Suprapubic skin (tissue), 4 donors: ENCODE measurements at regions not wholly inside any gene's neighbourhood (a gene's known extent, or its start where the extent isn't known, plus 50 kb on each side); places are given as distances from the start of the nearest gene placed in this dataset.
"Not testable (repeated sequence)": the region's sequence is repeated elsewhere in the genome, so short reads cannot be mapped to it uniquely, and the experiment has no call there.

Experiments
- DNase-seq, 2 donors: peaks; one replicate each; pipeline ENCODE4 v3.0.0-alpha.2; 2019; ENCODE audit warnings: low spot score in 2 of 2
- H3K27ac ChIP-seq: fragments of 200-600 bp; sonication (generic); one replicate; pipeline ENCODE4 v1.5.1; 2019
- H3K27me3 ChIP-seq: fragments of 200-600 bp; sonication (generic); one replicate; pipeline ENCODE4 v1.5.1; 2019
- H3K36me3 ChIP-seq: fragments of 200-600 bp; sonication (generic); one replicate; pipeline ENCODE4 v1.5.1; 2019
- H3K4me1 ChIP-seq: fragments of 200-600 bp; sonication (generic); one replicate; pipeline ENCODE4 v1.5.1; 2019
- H3K4me3 ChIP-seq: fragments of 200-600 bp; sonication (generic); one replicate; pipeline ENCODE4 v1.5.1; 2019; ENCODE audit warnings: mild to moderate bottlenecking
- H3K9me3 ChIP-seq: fragments of 200-600 bp; sonication (generic); one replicate; pipeline ENCODE4 v1.5.1; 2019
- EP300 ChIP-seq: sonication (generic); formaldehyde crosslinking; IDR thresholded peaks from one replicate; pipeline ENCODE4 v1.6.1; 2017; ENCODE audit warnings: antibody characterized with exemption
- POLR2A ChIP-seq, 2 donors: fragments of 450-650 bp; IDR thresholded peaks; one replicate each; pipeline ENCODE4 v1.6.1; 2017; ENCODE audit warnings: antibody characterized with exemption in 2 of 2, mild to moderate bottlenecking in 2 of 2, moderate library complexity in 2 of 2
- POLR2AphosphoS5 ChIP-seq, 3 donors: sonication (generic); formaldehyde crosslinking; IDR thresholded peaks; one replicate each; pipeline ENCODE4 v1.6.1; 2017; ENCODE audit warnings: antibody characterized with exemption in 3 of 3
- WGBS: methylation state at CpG from one replicate; pipeline ENCODE4 v1.1.5; 2018; 5-methylcytosine and 5-hydroxymethylcytosine counted together
- TF ChIP-seq, protein P1 (sequence below), 2 donors: fragments of 200-600 bp in 1 of 2; fragments of 450-650 bp in 1 of 2; sonication (generic) in 1 of 2; IDR thresholded peaks; one replicate each; pipeline ENCODE4 v1.5.1; 2016 to 2019; ENCODE audit warnings: antibody characterized with exemption in 2 of 2, mild to moderate bottlenecking in 1 of 2, moderate library complexity in 1 of 2

DNA sequence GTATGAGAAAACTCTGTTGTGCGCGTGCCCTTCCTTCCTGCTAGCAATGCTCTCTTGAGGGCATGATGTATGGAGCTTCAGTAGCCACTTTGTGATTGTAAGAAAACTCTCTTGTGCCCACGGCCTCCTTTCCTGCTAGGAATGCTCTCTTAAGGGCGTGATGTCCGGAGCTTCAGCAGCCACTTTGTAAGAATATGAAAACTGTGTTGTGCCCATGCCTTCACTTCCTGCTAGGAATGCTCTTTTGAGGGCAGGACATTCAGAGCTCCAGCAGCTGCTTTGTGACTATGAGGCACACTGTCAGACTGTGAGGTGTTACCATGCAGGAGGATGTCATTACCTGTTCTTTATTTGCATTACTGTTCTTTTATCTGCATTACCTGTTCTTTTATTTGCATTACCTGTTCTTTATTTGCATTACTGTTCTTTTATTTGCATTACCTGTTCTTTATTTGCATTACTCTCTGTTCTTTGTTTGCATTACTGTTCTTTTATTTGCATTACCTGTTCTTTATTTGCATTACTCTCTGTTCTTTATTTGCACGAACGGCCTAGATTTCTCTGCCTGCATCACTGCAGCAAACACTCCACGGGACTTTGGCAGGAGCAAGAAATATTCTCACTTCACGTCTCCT, 166.7 kb downstream of the CRLF2 start:
- H3K4me3 ChIP-seq, result no peak overlapping the region
- DNase-seq, result peak in 1 of 2 donors; percentile 4
- no peak overlapping the region for H3K27ac ChIP-seq
- WGBS, result 93% methylated on average over 8 of the region's 9 CpGs
- H3K9me3 ChIP-seq, result peaks cover 22% of the 10 kb centered on the region
- H3K27me3 ChIP-seq, result no peaks in the 10 kb centered on the region
- H3K36me3 ChIP-seq, result no peaks in the 10 kb centered on the region
- TF ChIP-seq, protein P1, sequence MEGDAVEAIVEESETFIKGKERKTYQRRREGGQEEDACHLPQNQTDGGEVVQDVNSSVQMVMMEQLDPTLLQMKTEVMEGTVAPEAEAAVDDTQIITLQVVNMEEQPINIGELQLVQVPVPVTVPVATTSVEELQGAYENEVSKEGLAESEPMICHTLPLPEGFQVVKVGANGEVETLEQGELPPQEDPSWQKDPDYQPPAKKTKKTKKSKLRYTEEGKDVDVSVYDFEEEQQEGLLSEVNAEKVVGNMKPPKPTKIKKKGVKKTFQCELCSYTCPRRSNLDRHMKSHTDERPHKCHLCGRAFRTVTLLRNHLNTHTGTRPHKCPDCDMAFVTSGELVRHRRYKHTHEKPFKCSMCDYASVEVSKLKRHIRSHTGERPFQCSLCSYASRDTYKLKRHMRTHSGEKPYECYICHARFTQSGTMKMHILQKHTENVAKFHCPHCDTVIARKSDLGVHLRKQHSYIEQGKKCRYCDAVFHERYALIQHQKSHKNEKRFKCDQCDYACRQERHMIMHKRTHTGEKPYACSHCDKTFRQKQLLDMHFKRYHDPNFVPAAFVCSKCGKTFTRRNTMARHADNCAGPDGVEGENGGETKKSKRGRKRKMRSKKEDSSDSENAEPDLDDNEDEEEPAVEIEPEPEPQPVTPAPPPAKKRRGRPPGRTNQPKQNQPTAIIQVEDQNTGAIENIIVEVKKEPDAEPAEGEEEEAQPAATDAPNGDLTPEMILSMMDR (IDR thresholded peaks at IDR 0.05), result no peak
- TF ChIP-seq POLR2A (IDR thresholded peaks at IDR 0.05) (no peak), EP300 (no peak), POLR2AphosphoS5 (IDR thresholded peaks at IDR 0.05) (no peak)
- no peaks in the 10 kb centered on the region for H3K4me1 ChIP-seq

DNA sequence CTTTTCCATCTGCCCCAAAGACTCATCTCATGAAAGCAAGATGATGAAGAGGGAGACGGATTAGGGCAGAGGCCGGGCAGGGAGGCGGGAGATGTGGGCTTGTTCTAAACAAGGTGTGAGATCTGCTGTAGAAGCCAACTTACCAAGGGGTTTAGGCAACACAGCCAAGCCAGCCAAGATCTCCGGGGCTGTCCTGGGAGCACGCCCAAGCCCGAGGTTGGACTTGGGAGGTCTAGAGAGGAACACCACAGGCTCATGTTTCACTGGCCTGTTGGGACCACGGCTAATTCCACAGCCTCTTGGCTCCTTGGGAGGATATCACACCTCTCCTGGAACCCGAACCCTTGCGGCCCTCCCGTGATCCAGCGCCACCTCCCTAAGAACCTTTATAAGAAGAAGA, 171.4 kb downstream of the CRLF2 start:
- 79% methylated on average over 11 of the region's 11 CpGs for WGBS
- Histone ChIP-seq H3K27me3 (no peaks in the 10 kb centered on the region), H3K27ac (no peak overlapping the region), H3K4me3 (no peak overlapping the region), H3K4me1 (no peaks in the 10 kb centered on the region), H3K36me3 (no peaks in the 10 kb centered on the region), H3K9me3 (peaks cover 16% of the 10 kb centered on the region)
- TF ChIP-seq EP300 (no peak), POLR2AphosphoS5 (IDR thresholded peaks at IDR 0.05) (no peak)
- TF ChIP-seq, protein P1 (IDR thresholded peaks at IDR 0.05), result no peak
- peak; percentile 9 to 73 for DNase-seq

DNA sequence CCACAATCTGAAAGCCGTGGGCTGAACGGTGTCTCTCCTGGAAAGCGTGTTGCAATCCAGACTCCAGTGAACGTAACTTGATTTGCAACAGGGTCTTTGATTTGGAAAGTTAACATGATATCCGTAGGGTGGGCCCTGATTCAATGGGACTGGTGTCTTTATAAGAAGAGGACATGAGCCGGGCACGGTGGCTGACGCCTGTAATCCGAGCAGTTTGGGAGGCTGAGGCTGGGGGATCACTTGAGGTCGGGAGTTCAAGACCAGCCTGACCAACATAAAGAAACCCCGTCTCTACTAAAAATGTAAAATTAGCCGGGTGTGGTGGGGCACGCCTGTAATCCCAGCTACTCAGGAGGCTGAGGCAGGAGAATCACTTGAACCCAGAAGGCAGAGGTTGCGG, 176.5 kb downstream of the CRLF2 start:
- WGBS, result 93% methylated on average over 14 of the region's 14 CpGs
- H3K4me1 ChIP-seq, H3K36me3 ChIP-seq, H3K4me3 ChIP-seq, H3K27ac ChIP-seq, H3K27me3 ChIP-seq: not testable (repeated sequence)
- DNase-seq, result peak; percentile 10 to 53
- peaks cover 16% of the 10 kb centered on the region for H3K9me3 ChIP-seq

DNA sequence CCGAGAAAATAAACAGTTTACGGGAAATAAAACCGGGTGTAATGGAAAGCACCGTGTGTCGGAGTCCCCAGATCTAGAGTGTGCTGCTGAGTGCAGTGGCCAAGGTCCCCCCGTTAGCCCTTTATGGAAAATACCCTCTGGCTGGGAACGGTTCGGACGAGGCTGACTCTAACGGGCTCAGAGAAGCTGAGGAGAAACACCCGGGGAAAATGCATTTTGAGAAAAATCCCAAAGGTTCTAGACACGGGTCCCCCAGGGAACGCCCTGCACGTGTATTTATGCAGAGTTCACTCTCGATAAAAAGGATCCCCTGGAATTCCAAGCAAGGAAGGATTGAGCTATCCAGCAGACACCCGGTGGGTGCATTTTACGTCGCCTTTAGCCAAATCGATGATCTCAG, 177.2 kb downstream of the CRLF2 start:
- Histone ChIP-seq H3K4me3 (no peak overlapping the region), H3K27ac (no peak overlapping the region), H3K9me3 (peaks cover 16% of the 10 kb centered on the region), H3K27me3 (no peaks in the 10 kb centered on the region), H3K4me1 (no peaks in the 10 kb centered on the region), H3K36me3 (no peaks in the 10 kb centered on the region)
- TF ChIP-seq, protein P1 (IDR thresholded peaks at IDR 0.05), result no peak
- TF ChIP-seq POLR2A (IDR thresholded peaks at IDR 0.05), result no peak
- no peak for TF ChIP-seq POLR2AphosphoS5 (IDR thresholded peaks at IDR 0.05)
- TF ChIP-seq EP300, result no peak
- peak; percentile 15 to 61 for DNase-seq
- 75% methylated on average over 19 of the region's 19 CpGs for WGBS

DNA sequence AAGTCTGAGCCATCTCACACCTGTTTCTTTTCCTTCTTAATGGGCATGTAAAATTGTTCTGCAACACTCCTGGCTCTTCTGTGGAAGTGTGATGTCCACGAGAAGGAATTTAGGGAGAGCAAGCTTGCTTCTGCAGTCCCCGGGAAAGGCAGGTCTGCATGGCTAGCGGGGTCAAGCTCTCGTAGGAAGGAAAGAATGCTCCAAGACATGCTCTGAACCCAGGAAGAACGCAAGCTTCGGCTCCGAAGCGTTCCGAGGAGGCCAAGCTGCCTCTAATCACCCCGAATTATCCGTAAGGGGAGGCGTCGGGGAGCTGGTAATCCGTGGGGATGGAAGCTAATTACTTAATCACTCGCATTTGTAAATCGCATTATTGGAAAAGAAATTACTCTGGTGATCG, 177.7 kb downstream of the CRLF2 start:
- no peak overlapping the region for H3K4me3 ChIP-seq
- no peak for TF ChIP-seq EP300
- no peak for TF ChIP-seq POLR2AphosphoS5 (IDR thresholded peaks at IDR 0.05)
- H3K36me3 ChIP-seq, result no peaks in the 10 kb centered on the region
- no peaks in the 10 kb centered on the region for H3K4me1 ChIP-seq
- WGBS, result 81% methylated on average over 17 of the region's 17 CpGs
- peaks cover 16% of the 10 kb centered on the region for H3K9me3 ChIP-seq
- no peak overlapping the region for H3K27ac ChIP-seq
- no peaks in the 10 kb centered on the region for H3K27me3 ChIP-seq
- DNase-seq, result peak; percentile 46 to 53

DNA sequence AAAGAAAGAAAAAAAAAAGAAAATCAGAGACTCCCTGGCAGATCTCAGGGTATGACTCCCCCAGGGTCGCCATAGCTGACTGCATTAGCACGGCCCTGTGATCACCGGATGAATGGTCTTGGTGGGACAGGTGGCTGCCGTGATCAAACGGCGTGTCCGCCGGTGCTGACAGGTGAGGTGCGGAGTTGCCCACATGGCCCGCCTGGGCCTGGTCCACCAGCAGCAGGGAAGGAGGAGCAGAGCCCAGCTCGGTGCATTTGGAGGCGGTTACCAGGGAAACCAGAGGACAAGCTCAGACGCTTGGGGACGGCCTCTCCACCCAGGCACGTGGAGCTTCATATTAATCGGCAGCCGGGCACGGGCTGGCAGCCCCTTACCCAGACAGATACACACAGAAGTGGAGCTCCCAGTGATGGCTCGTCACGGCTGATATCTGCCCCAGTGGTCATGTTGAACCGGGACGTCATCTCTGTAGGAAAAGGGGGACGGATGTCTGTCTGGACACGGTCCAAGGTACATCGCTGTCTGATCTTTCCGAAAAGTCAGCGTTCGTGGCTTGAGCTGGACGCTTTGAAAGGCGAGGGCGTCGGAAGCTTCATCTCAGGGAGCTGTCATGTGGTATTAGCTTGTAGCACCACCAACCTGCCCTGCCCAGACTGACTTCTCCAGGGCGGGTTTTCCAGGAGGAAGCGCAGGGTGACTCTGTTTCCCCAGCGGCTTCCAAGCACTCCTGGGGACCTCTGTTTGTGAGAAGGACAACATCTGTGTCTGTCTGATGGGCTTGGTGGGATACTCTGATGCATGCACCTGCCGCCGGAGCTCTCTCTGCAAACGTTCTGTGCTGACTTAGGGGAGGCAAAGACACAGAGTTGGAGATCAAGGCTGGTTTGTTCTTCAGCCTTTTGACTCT, 180.7 kb downstream of the CRLF2 start:
- H3K9me3 ChIP-seq, result peaks cover 11% of the 10 kb centered on the region
- TF ChIP-seq EP300 (no peak), POLR2AphosphoS5 (IDR thresholded peaks at IDR 0.05) (no peak), POLR2A (IDR thresholded peaks at IDR 0.05) (no peak)
- TF ChIP-seq, protein P1 (IDR thresholded peaks at IDR 0.05), result no peak
- no peaks in the 10 kb centered on the region for H3K27me3 ChIP-seq
- no peaks in the 10 kb centered on the region for H3K4me1 ChIP-seq
- no peak overlapping the region for H3K27ac ChIP-seq
- no peak overlapping the region for H3K4me3 ChIP-seq
- 78% methylated on average over 21 of the region's 38 CpGs for WGBS
- peak; percentile 32 to 77 for DNase-seq
- H3K36me3 ChIP-seq, result no peaks in the 10 kb centered on the region
